GM12878 (cell line): ENCODE measurements at regions not wholly inside any gene's neighbourhood (a gene's known extent, or its start where the extent isn't known, plus 50 kb on each side); places are given as distances from the start of the nearest gene placed in this dataset.

Source experiments
- ATAC-seq: fragments of 200-7000 bp; cut with Tn5 transposase; 3 replicates; pipeline ENCODE4 v1.9.1; 2020; ENCODE audit warnings: mild to moderate bottlenecking, moderate library complexity
- BruUV-seq: library from RNA; stranded (reverse); fragments of 400-500 nt; replicated peaks from 2 replicates; lab custom pipeline; 2021; lab: Mats Ljungman, UMichigan
- CTCF ChIA-PET: fragments of 300-600 bp; sonication (Branson Sonifier 250); formaldehyde crosslinking; extraction: SDS; loops from one replicate; lab custom pipeline; 2021; ENCODE audit warnings: inconsistent platforms; lab: Yijun Ruan, JAX
- POLR2A ChIA-PET: fragments of 350-600 bp; formaldehyde crosslinking; extraction: SDS; loops from one replicate; lab custom pipeline; 2021; ENCODE audit warnings: inconsistent platforms; lab: Charles Lee
- RAD21 ChIA-PET: fragments of 300-600 bp; sonication (Branson Sonifier 250); formaldehyde crosslinking; loops from one replicate; lab custom pipeline; 2023; ENCODE audit warnings: antibody characterized with exemption; ENCODE audit not compliant: unreplicated experiment; lab: Charles Lee
- SMC1A ChIA-PET: fragments of 300-600 bp; sonication (Branson Sonifier 250); formaldehyde crosslinking; loops from one replicate; lab custom pipeline; 2023; ENCODE audit not compliant: unreplicated experiment, uncharacterized antibody; lab: Charles Lee
- DNase-seq: peaks from one replicate; pipeline ENCODE4 v3.0.0-alpha.2; 2011; ENCODE audit warnings: low read depth, low spot score
- FAIRE-seq: peaks from 3 replicates; lab custom pipeline; 2011; peaks lifted over from hg19 to GRCh38; lab: Jason Lieb, UNC
- H2AFZ ChIP-seq: 2 replicates; pipeline ENCODE4 v1.6.0; 2011; ENCODE audit warnings: low read depth, low read length, control low read depth; ENCODE audit not compliant: control insufficient read depth
- H3K27ac ChIP-seq: 2 replicates; pipeline ENCODE4 v1.5.1; 2011; ENCODE audit warnings: control low read depth; ENCODE audit not compliant: control insufficient read depth, insufficient read depth
- H3K27me3 ChIP-seq, 2 experiments: replicated peaks in 1 of 2; 2 replicates each; pipeline versions ENCODE4 v1.6.0 to v1.6.1; 2011; ENCODE audit warnings: low read length in 1 of 2; ENCODE audit not compliant: control insufficient read depth in 2 of 2, insufficient read depth in 2 of 2
- H3K36me3 ChIP-seq, 2 experiments: 2 replicates each; pipeline ENCODE4 v1.5.1; 2011; ENCODE audit warnings: low read length in 1 of 2; ENCODE audit not compliant: control insufficient read depth in 2 of 2, insufficient read depth in 2 of 2
- H3K4me1 ChIP-seq: 2 replicates; pipeline ENCODE4 v1.6.1; 2011; ENCODE audit warnings: mild to moderate bottlenecking, low read length, moderate library complexity, mixed read lengths; ENCODE audit not compliant: control insufficient read depth, insufficient read depth
- H3K4me2 ChIP-seq: 2 replicates; pipeline ENCODE4 v1.6.0; 2011; ENCODE audit warnings: control low read depth; ENCODE audit not compliant: control insufficient read depth, insufficient read depth
- H3K4me3 ChIP-seq: fragments of 200-600 bp; sonication (generic); 2 replicates; pipeline ENCODE4 v1.5.1; 2016
- H3K79me2 ChIP-seq: 2 replicates; pipeline ENCODE4 v1.6.0; 2011; ENCODE audit warnings: low read length; ENCODE audit not compliant: control insufficient read depth, insufficient read depth
- H3K9ac ChIP-seq: 2 replicates; pipeline ENCODE4 v1.8.0; 2011; ENCODE audit warnings: low read length, control low read depth, mixed read lengths; ENCODE audit not compliant: control insufficient read depth, insufficient read depth
- H3K9me3 ChIP-seq: replicated peaks from 3 replicates; pipeline ENCODE4 v1.5.1; 2011; ENCODE audit warnings: mild to moderate bottlenecking, low read length; ENCODE audit not compliant: control insufficient read depth, insufficient read depth
- H4K20me1 ChIP-seq: 2 replicates; pipeline ENCODE4 v1.6.0; 2011; ENCODE audit not compliant: control insufficient read depth, insufficient read depth
- CHD1 ChIP-seq: IDR thresholded peaks from 2 replicates; pipeline ENCODE4 v1.6.1; 2012; ENCODE audit warnings: low read depth, low read length, improper control_type of control experiment
- CREM ChIP-seq: IDR thresholded peaks from 2 replicates; pipeline ENCODE4 v1.6.1; 2014; ENCODE audit warnings: antibody characterized with exemption, low read depth
- HDAC6 ChIP-seq: fragments of 200-600 bp; sonication (generic); IDR thresholded peaks from one replicate; pipeline ENCODE4 v1.8.0; 2017; ENCODE audit warnings: antibody characterized with exemption; ENCODE audit not compliant: unreplicated experiment
- IKZF1 ChIP-seq: fragments of 450-650 bp; conservative IDR thresholded peaks from 2 replicates; pipeline ENCODE4 v1.6.1; 2017; ENCODE audit warnings: antibody characterized with exemption, mild to moderate bottlenecking
- JUNB ChIP-seq: IDR thresholded peaks from 2 replicates; pipeline ENCODE4 v1.6.1; 2016; ENCODE audit warnings: antibody characterized with exemption, mild to moderate bottlenecking
- NFYB ChIP-seq: IDR thresholded peaks from 2 replicates; pipeline ENCODE4 v1.6.1; 2011; ENCODE audit warnings: low read depth, mild to moderate bottlenecking, low read length, improper control_type of control experiment, moderate library complexity; ENCODE audit not compliant: insufficient read depth
- NR2F1 ChIP-seq: fragments of 450-650 bp; conservative IDR thresholded peaks from 2 replicates; pipeline ENCODE4 v1.6.1; 2017; ENCODE audit warnings: mild to moderate bottlenecking
- SMARCA5 ChIP-seq: fragments of 450-650 bp; IDR thresholded peaks from 2 replicates; pipeline ENCODE4 v1.6.1; 2017; ENCODE audit warnings: mild to moderate bottlenecking
- SUZ12 ChIP-seq: fragments of 200-600 bp; sonication (generic); IDR thresholded peaks from one replicate; pipeline ENCODE4 v1.6.1; 2018; ENCODE audit warnings: antibody characterized with exemption, mild to moderate bottlenecking; ENCODE audit not compliant: unreplicated experiment
- TCF7 ChIP-seq: IDR thresholded peaks from 2 replicates; pipeline ENCODE4 v1.6.1; 2014; ENCODE audit warnings: antibody characterized with exemption, borderline replicate concordance
- ZNF217 ChIP-seq: fragments of 450-650 bp; IDR thresholded peaks from 2 replicates; pipeline ENCODE4 v1.6.1; 2017; ENCODE audit warnings: antibody characterized with exemption, mild to moderate bottlenecking
- WGBS: methylation state at CpG from one replicate; pipeline ENCODE4 v1.1.6; 2016; ENCODE audit warnings: low lambda C conversion rate; ENCODE audit not compliant: insufficient replicate concordance, insufficient coverage; ENCODE audit errors: missing lambda C conversion rate; 5-methylcytosine and 5-hydroxymethylcytosine counted together
- in situ Hi-C: fragments of 300-500 bp; cut with MboI; formaldehyde crosslinking; loops from 9 replicates; pipeline ENCODE4 v1.14.3; 2018; ENCODE audit warnings: mixed read lengths
- intact Hi-C: fragments of 100-400 bp; cut with micrococcal nuclease; formaldehyde crosslinking; loops from one replicate; pipeline ENCODE4 v1.14.2; 2022; ENCODE audit not compliant: unreplicated experiment
- TF ChIP-seq, protein P1 (sequence below): fragments of 450-650 bp; IDR thresholded peaks from 2 replicates; pipeline ENCODE4 v1.6.1; 2016; ENCODE audit warnings: mild to moderate bottlenecking
- TF ChIP-seq, protein P2 (sequence below): IDR thresholded peaks from 2 replicates; pipeline ENCODE4 v1.6.1; 2012; ENCODE audit warnings: low read depth, low read length, improper control_type of control experiment
- TF ChIP-seq, protein P3 (sequence below): IDR thresholded peaks from 2 replicates; pipeline ENCODE4 v1.6.1; 2012; ENCODE audit warnings: low read length, inconsistent platforms
- TF ChIP-seq, protein P4 (sequence below): fragments of 450-650 bp; IDR thresholded peaks from 2 replicates; pipeline ENCODE4 v1.6.1; 2018; ENCODE audit warnings: mild to moderate bottlenecking, low read depth, moderate library complexity; ENCODE audit not compliant: partially characterized antibody

DNA sequence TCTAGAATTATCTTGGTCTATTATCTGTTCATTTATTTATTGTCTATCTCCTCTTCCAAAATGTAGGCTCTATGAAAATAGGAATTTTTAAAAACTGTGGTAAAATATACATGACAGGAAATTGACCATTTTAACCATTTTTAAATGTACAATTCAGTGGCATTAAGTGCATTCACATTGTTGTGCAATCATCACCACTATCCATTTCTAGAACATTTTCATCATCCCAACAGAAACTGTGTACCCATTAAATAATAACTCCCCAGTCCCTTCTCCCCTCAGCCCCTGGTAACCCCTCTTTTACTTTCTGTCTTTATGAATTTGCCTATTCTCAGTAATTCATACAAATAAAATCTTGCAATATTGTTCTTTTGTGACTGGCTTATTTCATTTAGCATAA is 71.1 kb upstream of the LCLAT1 start:
- H3K9me3 ChIP-seq = no peaks in the 10 kb centered on the region; the same call in 2 of the 3 replicates
- ChIA-PET RAD21 (no interaction called here), POLR2A (no interaction called here), CTCF (no interaction called here), SMC1A (interaction anchor here (0.9 kb wide), 1 partner anchor 19 kb away, joined by 3 read pairs; no protein-coding TSS in a partner anchor)
- no peak for DNase-seq
- no peak overlapping the region for H2AFZ ChIP-seq
- no peaks in the 10 kb centered on the region for H3K79me2 ChIP-seq
- no peak for FAIRE-seq
- ATAC-seq = no peak
- no peak for TF ChIP-seq NFYB
- TF ChIP-seq CHD1 = no peak
- TF ChIP-seq, protein P1, sequence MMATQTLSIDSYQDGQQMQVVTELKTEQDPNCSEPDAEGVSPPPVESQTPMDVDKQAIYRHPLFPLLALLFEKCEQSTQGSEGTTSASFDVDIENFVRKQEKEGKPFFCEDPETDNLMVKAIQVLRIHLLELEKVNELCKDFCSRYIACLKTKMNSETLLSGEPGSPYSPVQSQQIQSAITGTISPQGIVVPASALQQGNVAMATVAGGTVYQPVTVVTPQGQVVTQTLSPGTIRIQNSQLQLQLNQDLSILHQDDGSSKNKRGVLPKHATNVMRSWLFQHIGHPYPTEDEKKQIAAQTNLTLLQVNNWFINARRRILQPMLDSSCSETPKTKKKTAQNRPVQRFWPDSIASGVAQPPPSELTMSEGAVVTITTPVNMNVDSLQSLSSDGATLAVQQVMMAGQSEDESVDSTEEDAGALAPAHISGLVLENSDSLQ = no peak
- TF ChIP-seq HDAC6 = no peak
- no peak for TF ChIP-seq SUZ12
- no peak overlapping the region for H3K4me2 ChIP-seq
- intact Hi-C loops (no loop called here), in situ Hi-C loops (no loop called here)
- no peaks in the 10 kb centered on the region for H3K36me3 ChIP-seq
- H3K27ac ChIP-seq = no peak overlapping the region
- no peaks in the 10 kb centered on the region for H3K4me1 ChIP-seq
- no peak overlapping the region for H3K9ac ChIP-seq
- no peaks in the 10 kb centered on the region for H4K20me1 ChIP-seq
- no peaks in the 10 kb centered on the region for H3K27me3 ChIP-seq
- no TSS peak for BruUV-seq
- H3K4me3 ChIP-seq = no peak overlapping the region

DNA sequence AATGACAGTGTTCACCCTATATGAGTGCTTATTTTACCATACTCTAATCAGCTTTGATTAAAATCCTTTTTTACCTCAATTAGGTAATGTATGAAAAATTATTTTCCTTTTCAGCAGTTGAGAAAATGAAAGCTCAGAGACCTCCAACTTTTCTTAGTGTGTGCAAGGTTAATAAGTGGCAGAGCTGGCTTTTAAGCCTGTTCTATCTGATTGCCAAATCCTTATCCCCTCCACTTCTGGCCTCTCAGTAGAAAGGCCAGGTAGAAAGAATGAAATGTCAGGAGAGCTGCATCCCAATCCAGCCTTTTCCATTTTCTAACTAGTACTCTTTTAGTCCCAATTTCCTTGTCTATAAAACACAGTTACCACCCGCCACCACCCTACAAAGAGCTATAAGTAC is 67.6 kb upstream of the LCLAT1 start:
- H3K79me2 ChIP-seq = no peaks in the 10 kb centered on the region
- no peak overlapping the region for H3K9ac ChIP-seq
- in situ Hi-C loops (no loop called here), intact Hi-C loops (no loop called here)
- H3K36me3 ChIP-seq = no peaks in the 10 kb centered on the region
- peaks cover 0 to 1% of the 10 kb centered on the region in 2 experiments; a peak in 1 of 4 replicates for H3K27me3 ChIP-seq
- ChIA-PET CTCF (no interaction called here), SMC1A (interaction anchor here (1.4 kb wide), 1 partner anchor 146 kb away, joined by 3 read pairs; no protein-coding TSS in a partner anchor), RAD21 (no interaction called here), POLR2A (interaction anchor here (0.6 kb wide), 1 partner anchor 21 kb away, joined by 3 read pairs; no protein-coding TSS in a partner anchor)
- ATAC-seq = no peak
- H2AFZ ChIP-seq = no peak overlapping the region
- H3K9me3 ChIP-seq = no peaks in the 10 kb centered on the region
- H4K20me1 ChIP-seq = no peaks in the 10 kb centered on the region
- no peak overlapping the region for H3K4me2 ChIP-seq
- no peak overlapping the region for H3K27ac ChIP-seq
- 32% methylated on average over 1 of the region's 1 CpG for WGBS
- H3K4me1 ChIP-seq = no peaks in the 10 kb centered on the region
- H3K4me3 ChIP-seq = no peak overlapping the region
- no peak for DNase-seq
- BruUV-seq = no TSS peak
- no peak for FAIRE-seq
- TF ChIP-seq CREM (no peak), ZNF217 (no peak), SMARCA5 (no peak), JUNB (no peak), NR2F1 (no peak), IKZF1 (no peak), TCF7 (no peak)
- TF ChIP-seq, protein P2, sequence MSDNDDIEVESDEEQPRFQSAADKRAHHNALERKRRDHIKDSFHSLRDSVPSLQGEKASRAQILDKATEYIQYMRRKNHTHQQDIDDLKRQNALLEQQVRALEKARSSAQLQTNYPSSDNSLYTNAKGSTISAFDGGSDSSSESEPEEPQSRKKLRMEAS = no peak
- TF ChIP-seq, protein P3, sequence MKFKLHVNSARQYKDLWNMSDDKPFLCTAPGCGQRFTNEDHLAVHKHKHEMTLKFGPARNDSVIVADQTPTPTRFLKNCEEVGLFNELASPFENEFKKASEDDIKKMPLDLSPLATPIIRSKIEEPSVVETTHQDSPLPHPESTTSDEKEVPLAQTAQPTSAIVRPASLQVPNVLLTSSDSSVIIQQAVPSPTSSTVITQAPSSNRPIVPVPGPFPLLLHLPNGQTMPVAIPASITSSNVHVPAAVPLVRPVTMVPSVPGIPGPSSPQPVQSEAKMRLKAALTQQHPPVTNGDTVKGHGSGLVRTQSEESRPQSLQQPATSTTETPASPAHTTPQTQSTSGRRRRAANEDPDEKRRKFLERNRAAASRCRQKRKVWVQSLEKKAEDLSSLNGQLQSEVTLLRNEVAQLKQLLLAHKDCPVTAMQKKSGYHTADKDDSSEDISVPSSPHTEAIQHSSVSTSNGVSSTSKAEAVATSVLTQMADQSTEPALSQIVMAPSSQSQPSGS = no peak
- TF ChIP-seq, protein P4, sequence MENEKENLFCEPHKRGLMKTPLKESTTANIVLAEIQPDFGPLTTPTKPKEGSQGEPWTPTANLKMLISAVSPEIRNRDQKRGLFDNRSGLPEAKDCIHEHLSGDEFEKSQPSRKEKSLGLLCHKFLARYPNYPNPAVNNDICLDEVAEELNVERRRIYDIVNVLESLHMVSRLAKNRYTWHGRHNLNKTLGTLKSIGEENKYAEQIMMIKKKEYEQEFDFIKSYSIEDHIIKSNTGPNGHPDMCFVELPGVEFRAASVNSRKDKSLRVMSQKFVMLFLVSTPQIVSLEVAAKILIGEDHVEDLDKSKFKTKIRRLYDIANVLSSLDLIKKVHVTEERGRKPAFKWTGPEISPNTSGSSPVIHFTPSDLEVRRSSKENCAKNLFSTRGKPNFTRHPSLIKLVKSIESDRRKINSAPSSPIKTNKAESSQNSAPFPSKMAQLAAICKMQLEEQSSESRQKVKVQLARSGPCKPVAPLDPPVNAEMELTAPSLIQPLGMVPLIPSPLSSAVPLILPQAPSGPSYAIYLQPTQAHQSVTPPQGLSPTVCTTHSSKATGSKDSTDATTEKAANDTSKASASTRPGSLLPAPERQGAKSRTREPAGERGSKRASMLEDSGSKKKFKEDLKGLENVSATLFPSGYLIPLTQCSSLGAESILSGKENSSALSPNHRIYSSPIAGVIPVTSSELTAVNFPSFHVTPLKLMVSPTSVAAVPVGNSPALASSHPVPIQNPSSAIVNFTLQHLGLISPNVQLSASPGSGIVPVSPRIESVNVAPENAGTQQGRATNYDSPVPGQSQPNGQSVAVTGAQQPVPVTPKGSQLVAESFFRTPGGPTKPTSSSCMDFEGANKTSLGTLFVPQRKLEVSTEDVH = no peak
